HG03045 (cell line): ENCODE measurements at regions not wholly inside any gene's neighbourhood (a gene's known extent, or its start where the extent isn't known, plus 50 kb on each side); places are given as distances from the start of the nearest gene placed in this dataset.
"Not testable (repeated sequence)": the region's sequence is repeated elsewhere in the genome, so short reads cannot be mapped to it uniquely, and the experiment has no call there.

Experiments used
- ATAC-seq: cut with Tn5 transposase; IDR thresholded peaks from one replicate; pipeline ENCODE4 v1.9.1; 2021; ENCODE audit warnings: mild to moderate bottlenecking, moderate library complexity; ENCODE audit not compliant: unreplicated experiment

DNA sequence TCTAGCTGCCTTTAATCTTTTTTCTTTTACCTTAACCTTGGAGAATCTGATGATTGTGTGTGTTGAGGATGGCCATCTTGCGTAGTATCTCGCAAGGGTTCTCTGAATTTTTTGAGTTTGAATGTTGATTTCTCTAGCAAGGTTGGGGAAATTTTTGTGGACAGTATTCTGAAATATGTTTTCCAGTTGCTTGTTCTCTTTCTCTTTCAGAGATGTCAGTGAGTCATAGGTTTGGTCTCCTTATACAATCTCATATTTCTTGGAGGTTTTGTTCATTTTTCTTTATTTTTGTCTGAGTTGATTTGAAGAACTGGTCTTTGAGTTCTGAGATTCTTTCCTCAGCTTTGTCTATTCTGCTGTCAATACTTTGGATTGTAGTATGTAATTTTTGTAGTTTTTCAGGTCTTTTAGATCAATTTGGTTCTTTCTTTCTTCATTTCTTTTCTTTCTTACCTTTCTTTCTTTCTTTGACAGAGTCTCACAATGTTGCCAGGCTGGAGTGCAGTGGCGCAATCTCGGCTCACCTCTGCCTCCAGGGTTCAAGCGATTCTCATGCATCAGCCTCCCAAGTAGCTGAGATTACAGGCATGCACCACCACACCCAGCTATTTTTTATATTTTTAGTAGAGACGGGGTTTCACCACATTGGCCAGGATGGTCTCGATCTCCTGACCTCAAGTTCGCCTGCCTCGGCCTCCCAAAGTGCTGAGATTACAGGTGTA, 366.4 kb upstream of the RASGRP1 start:
- no peak for ATAC-seq

GRCh38 chr15:38941399-38941953, 376.9 kb upstream of the RASGRP1 start:
- no peak for ATAC-seq

DNA sequence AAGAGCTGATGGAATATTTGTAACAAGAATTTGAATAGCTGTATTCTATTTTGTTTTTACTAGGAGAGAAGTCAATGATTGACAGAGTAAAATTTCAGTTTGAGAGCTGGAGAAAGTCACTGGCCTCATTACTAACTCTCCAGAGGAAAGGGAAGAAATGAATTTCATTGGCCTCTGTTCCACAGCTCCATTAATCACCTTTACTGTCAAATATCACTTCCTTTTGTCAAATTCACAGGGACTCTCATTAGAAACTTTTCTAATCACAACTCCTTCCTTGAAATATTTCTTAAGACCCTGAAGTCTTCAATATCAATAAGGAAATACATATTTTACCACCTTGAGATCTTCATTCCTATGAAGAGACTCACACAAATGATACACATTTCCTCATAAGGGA, 379.9 kb upstream of the RASGRP1 start:
- no peak for ATAC-seq

DNA sequence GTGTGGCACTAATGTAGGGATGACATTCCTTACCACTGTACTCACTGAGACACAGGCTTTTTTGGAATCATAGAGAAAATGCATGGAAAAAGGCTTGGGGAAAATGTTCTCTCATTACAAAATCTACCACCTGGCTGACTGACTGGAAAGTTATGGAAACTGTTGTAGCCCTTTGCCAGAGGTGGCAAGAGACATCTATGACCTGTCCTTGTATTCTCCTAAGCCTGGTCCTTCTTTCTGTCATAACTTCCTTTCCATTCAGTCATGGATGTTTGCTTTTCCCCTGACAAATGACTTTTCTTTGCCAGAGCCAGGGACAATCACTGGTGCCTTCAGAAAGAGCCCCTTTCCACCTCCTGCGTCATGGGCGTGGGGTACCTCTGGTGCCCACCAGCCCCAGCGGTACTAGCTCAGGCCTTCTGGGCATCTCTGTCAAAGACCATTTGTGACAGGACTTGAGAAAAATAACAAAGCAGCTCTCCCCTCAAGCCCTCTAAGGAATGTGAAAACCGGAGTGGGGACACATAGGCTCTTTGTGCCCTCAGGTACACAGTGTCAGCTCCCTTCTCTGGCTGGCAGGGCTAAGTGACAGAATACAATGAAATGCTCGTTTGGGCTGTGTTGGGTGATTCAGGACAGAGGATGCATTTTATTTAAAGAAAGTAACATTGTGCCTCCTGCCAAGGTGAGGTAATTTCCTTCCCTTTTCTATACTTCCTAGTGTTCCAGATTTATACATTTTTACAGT, 381.1 kb upstream of the RASGRP1 start:
- no peak for ATAC-seq

- ATAC-seq, result no peak
Observed at GRCh38 chr15:38954090-38954489, 389.5 kb upstream of the RASGRP1 start.

GRCh38 chr15:38961456-38961855, 396.8 kb upstream of the RASGRP1 start:
- ATAC-seq, result no peak

DNA sequence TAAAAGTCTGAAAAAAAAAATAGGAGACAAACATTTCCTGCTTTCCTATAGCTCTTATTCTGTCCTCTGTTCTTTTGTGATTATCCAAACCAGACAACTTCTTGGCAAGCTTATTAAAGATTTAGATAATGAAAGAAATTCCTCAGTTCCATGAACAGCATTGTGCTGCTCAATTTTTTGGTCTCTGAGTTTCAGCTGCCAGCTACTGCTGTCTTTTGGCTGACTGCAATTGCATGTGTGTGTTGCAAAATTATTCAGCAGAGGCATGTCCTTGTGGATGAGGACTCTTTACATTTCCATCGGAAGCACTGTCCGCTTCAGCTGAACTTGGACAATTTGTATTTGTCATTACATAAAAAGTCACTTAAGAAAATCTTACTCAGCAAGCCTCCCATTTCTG, 397.3 kb upstream of the RASGRP1 start:
- ATAC-seq, result no peak

DNA sequence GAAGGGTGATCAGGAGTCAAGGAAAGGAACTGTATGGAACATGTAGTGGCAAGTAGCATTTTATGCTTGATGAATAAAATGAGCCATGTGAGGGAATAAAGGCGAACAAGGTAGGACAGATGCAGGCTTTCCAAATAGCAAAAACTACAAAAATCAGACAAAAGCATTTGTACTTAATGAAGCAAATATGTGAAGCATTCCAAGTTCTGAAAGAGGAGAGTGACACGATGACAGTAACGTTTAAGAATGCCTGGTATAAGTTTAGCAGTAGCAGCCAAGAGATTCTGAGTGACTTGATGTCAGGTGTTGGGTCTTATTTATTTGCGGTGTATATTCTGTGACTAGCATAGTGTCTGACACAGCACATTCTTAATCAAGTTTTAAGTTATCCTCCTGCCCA, 408.2 kb upstream of the RASGRP1 start:
- no peak for ATAC-seq

GRCh38 chr15:38975282-38975990, 410.8 kb upstream of the RASGRP1 start:
- ATAC-seq, result no peak

- no peak for ATAC-seq
Observed at GRCh38 chr15:38991126-38991525, 426.5 kb upstream of the RASGRP1 start.

DNA sequence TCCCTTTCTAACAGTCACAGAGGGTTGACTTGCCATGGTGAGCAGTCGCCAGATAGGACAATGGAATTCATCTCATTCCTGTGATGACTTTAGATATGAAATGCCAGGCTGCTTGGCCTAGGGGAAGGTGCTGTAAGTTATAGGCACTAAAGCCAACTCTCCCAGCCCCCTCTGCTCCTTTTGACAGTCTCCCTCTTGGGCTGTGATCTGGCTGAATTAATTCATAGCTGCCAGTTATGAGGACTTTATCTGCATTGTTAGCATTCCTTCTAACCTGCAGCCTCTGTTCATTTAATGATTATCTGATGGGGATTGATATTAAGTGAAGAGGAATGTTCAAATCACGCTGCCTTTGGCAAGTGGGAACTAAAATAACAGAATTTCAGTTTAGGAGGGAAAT, 427.1 kb upstream of the RASGRP1 start:
- no peak for ATAC-seq

DNA sequence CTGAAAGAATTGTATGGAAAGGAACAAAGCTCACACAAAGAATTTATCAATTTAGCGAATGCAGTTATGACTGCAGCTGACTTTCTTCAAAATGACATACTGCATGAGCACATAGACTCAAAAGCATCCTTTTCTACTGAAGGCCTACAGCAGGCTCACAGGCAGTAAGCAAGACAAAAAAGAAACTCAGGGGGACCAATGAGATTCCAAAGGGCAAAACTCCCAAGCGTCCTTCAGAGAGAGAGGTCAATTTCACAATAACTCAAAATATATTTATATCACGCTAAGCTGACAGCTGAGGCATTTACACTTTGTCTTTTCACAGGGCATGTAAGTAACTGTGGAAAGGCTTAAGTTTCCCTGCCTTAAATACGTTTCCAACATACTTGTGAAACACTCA, 427.9 kb upstream of the RASGRP1 start:
- no peak for ATAC-seq

DNA sequence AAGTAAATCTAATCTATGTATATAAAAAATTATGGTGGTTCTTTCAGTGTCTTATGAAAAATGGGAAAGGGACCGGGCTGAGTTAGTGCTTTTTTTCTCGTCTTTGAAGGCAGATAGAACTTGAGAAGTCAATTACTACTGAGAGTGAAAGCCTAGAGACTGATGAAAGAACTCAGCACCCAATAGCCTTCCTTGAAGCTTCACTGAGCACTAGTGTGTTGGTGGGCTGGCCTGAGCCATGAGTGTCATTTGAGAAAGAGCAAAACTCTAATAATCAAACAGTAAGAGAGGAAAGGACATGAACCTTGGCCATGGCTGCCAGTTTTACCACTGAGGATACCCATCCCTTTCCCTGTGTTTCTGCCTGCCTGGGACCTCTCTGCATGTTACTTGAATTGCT, 428.3 kb upstream of the RASGRP1 start:
- ATAC-seq, result no peak

DNA sequence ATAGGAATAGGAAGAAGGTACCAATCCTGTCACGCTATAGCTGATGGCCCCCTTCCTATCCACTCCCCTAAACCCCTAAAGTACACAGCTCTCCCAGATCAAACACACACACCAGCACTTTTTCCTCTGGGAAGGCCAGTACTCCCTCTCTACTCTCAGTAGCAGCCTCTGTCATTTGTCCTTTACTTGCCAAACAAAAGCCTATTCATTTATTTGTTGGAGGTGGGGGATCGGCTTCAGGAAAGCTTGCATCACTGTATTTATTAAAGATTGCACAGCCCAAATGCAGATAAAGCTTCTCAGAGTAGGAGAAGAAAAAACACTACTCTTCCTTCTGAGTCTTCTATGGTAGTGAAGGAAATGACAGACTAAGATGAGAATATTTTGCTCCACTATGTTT, 429.7 kb upstream of the RASGRP1 start:
- ATAC-seq, result no peak

- no peak for ATAC-seq
Observed at GRCh38 chr15:38996111-38996631, 431.6 kb upstream of the RASGRP1 start.

DNA sequence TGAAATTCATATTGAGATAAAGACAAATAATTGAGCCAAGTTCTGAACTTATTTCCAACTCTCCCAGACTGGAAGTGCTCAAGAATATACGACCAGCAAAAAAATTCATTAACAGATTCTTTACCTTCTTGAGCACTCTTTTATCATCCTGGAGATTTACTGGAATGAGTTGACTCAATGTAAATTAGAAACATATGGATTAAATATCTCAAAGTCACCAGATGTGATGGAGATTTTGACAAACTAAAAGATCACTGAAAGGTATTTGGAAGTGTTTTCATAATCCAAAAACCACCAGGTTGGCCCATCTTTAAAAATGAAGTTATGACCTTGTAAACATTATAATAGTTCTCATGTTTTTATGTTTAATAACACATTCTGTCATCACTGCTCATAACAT, 433.2 kb upstream of the RASGRP1 start:
- no peak for ATAC-seq

DNA sequence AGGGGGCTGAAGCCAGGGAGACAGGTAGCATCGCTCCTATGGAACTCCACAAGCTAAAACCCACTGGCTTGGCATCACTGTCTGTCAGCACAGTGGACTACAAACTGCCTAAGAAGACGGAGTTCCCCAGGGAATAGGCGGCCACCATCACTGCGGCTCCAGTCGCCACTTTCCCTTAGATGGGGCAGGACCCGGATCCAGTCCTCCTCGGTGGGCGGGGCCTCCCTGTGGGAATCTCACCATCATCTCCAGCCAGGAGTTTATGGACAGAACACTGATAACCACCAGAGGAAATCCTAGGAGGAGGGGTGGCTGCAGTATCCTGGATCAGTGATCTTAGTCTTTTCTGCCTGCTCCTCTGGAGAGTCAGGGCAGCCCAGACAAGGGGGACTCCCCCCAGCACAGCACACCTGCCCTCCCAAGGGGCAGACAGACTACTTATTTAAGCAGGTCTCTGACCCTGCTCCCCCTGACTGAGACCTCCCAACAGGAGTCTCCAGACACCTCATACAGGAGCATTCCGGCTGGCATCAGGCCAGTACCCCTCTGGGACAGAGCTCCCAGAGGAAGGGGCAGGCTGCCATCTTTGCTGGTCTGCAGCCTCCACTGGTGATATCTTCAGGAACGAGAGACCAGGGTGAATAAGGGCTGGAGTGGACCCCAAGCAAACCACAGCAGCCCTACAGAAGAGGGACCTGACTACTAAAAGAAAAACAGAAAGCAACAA, 435.6 kb upstream of the RASGRP1 start:
- ATAC-seq, result no peak

- no peak for ATAC-seq
Observed at GRCh38 chr15:39009740-39010139, 445.1 kb upstream of the RASGRP1 start.

- ATAC-seq, result not testable (repeated sequence)
Observed at GRCh38 chr15:39011066-39011465, 446.5 kb upstream of the RASGRP1 start.

DNA sequence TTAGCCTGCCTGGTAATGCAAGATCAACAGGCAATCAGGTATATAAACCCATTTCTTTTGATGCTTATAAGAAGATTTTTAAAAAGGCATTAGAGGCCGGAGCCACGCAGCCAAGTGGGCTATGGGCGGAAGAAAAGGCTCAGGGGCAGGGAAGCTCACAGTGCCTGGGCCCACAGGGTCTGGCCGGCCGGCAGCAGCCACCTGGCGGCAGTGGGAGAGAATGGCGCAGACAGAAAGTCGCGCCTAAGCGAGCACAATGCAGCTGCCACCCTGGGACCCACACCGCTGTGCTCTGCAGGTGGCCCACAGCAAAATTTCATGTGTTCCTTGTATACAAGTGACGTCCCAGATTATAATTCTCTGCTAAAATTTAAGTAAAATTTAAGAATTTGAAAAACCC, 448.6 kb upstream of the RASGRP1 start:
- ATAC-seq, result no peak

DNA sequence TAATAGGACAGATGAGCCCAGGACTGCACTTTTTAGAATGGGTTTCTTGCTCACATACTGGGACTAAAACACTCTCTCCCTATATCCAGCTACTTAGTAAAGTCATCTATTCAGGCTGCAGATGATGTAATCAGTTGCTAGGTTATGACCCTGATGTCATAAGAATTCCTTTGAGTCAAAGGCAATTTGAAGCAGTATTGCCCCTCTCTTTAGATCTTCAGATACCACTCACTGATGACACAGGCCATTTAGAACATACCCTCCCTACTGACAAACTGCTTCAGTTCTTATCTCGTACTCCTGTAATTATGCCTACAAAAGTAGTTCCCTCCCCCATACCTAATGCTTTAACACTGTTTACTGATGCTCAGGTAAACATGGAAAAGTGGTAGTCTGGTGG, 450.1 kb upstream of the RASGRP1 start:
- ATAC-seq, result no peak
